Smooth muscle cell (in vitro differentiated cells): ENCODE measurements at regions not wholly inside any gene's neighbourhood (a gene's known extent, or its start where the extent isn't known, plus 50 kb on each side); places are given as distances from the start of the nearest gene placed in this dataset.

ENCODE experiments used
- DNase-seq: peaks from one replicate; lab custom pipeline; 2025; ENCODE audit not compliant: unreplicated experiment; lab: John Stamatoyannopoulos, UW
- H2AFZ ChIP-seq: fragments of 200-600 bp; sonication (generic); 2 replicates; pipeline ENCODE4 v1.6.0; 2016; ENCODE audit warnings: antibody characterized with exemption, low read depth, mild to moderate bottlenecking
- H3F3A ChIP-seq: fragments of 200-600 bp; sonication (generic); 2 replicates; pipeline ENCODE4 v1.6.0; 2017; ENCODE audit warnings: antibody characterized with exemption, low read depth
- H3K27ac ChIP-seq: fragments of 200-600 bp; sonication (generic); 2 replicates; pipeline ENCODE4 v1.5.1; 2016; ENCODE audit warnings: low read depth, mild to moderate bottlenecking
- H3K27me3 ChIP-seq: fragments of 200-600 bp; sonication (generic); 2 replicates; pipeline ENCODE4 v1.6.1; 2016; ENCODE audit warnings: low read depth, mild to moderate bottlenecking
- H3K36me3 ChIP-seq: fragments of 200-600 bp; sonication (generic); 2 replicates; pipeline ENCODE4 v1.5.1; 2016; ENCODE audit warnings: low read depth
- H3K4me1 ChIP-seq: fragments of 200-600 bp; sonication (generic); 2 replicates; pipeline ENCODE4 v1.5.1; 2016; ENCODE audit warnings: low read depth
- H3K4me2 ChIP-seq: fragments of 200-600 bp; sonication (generic); 2 replicates; pipeline ENCODE4 v1.6.0; 2016; ENCODE audit warnings: mild to moderate bottlenecking
- H3K4me3 ChIP-seq: fragments of 200-600 bp; sonication (generic); 2 replicates; pipeline ENCODE4 v1.5.1; 2016; ENCODE audit warnings: mild to moderate bottlenecking
- H3K79me2 ChIP-seq: fragments of 200-600 bp; sonication (generic); 2 replicates; pipeline ENCODE4 v1.6.0; 2016; ENCODE audit warnings: low read depth, mild to moderate bottlenecking
- H3K9ac ChIP-seq: fragments of 200-600 bp; sonication (generic); 2 replicates; pipeline ENCODE4 v1.6.0; 2016; ENCODE audit warnings: low read depth
- H3K9me3 ChIP-seq: fragments of 200-600 bp; sonication (generic); replicated peaks from 2 replicates; pipeline ENCODE4 v1.5.1; 2016; ENCODE audit warnings: low read depth
- H4K20me1 ChIP-seq: fragments of 200-600 bp; sonication (generic); 2 replicates; pipeline ENCODE4 v1.6.0; 2016; ENCODE audit warnings: low read depth
- WGBS: methylation state at CpG from one replicate; pipeline ENCODE4 v1.1.7; 2016; ENCODE audit warnings: low lambda C conversion rate; 5-methylcytosine and 5-hydroxymethylcytosine counted together
- TF ChIP-seq, protein P1 (sequence below): fragments of 200-600 bp; sonication (generic); IDR thresholded peaks from 2 replicates; pipeline ENCODE4 v1.5.1; 2017; ENCODE audit warnings: borderline replicate concordance, mild to moderate bottlenecking, antibody characterized with exemption; ENCODE audit not compliant: insufficient read depth, poor library complexity, severe bottlenecking

DNA sequence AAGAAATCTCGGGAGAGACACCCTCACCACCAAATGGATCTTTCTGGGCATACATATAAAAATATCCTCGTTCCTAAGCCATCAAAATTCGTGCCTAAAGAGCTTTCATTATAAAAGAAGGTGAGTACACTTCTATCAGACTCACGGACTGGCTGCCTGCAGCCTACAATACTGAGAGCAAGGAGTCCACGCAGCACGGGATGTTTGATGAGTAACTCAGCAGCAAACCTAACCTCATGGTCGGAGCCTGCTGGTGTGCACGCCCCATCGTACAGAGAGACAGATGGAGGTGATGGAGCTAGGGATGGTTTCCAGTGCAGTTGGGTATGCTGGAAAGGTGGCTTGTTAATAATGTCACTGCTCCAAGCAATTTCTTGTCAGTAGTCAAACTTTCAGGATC lies 256.2 kb downstream of the FIGN start:
- Histone ChIP-seq H2AFZ (no peak overlapping the region), H3K4me2 (no peak overlapping the region), H3F3A (no peaks in the 10 kb centered on the region), H4K20me1 (no peaks in the 10 kb centered on the region), H3K4me3 (no peak overlapping the region), H3K9me3 (no peaks in the 10 kb centered on the region), H3K36me3 (no peaks in the 10 kb centered on the region), H3K79me2 (no peaks in the 10 kb centered on the region), H3K27ac (no peak overlapping the region), H3K4me1 (peaks cover 16% of the 10 kb centered on the region), H3K27me3 (peaks cover 8% of the 10 kb centered on the region), H3K9ac (no peak overlapping the region)
- WGBS, result 84% methylated on average over 9 of the region's 9 CpGs
- no peak for DNase-seq
- TF ChIP-seq, protein P1, sequence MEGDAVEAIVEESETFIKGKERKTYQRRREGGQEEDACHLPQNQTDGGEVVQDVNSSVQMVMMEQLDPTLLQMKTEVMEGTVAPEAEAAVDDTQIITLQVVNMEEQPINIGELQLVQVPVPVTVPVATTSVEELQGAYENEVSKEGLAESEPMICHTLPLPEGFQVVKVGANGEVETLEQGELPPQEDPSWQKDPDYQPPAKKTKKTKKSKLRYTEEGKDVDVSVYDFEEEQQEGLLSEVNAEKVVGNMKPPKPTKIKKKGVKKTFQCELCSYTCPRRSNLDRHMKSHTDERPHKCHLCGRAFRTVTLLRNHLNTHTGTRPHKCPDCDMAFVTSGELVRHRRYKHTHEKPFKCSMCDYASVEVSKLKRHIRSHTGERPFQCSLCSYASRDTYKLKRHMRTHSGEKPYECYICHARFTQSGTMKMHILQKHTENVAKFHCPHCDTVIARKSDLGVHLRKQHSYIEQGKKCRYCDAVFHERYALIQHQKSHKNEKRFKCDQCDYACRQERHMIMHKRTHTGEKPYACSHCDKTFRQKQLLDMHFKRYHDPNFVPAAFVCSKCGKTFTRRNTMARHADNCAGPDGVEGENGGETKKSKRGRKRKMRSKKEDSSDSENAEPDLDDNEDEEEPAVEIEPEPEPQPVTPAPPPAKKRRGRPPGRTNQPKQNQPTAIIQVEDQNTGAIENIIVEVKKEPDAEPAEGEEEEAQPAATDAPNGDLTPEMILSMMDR, result no peak

DNA sequence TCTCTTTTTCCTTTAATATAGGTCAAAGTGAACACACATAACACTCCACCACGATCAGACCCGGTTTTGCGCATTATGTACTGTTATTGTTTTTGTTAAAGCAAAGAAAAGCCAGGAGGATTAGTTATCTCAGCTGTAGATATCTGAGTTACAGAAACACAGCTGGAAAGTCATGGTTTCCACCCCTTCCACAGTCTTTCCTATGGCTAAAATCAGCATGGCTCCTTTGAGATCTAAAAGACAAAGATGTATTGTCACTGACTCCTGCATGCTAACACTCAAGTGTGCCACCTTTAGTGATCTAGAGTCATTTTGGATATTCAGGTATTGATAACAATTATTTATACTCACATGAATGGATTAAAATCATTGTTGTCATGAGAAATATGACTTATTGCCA lies 260.0 kb downstream of the FIGN start:
- no peak for DNase-seq
- Histone ChIP-seq H3K4me2 (no peak overlapping the region), H3K4me1 (peaks cover 16% of the 10 kb centered on the region), H3K36me3 (no peaks in the 10 kb centered on the region), H3K27me3 (no peaks in the 10 kb centered on the region), H3K79me2 (no peaks in the 10 kb centered on the region), H3F3A (no peaks in the 10 kb centered on the region), H3K4me3 (no peak overlapping the region), H4K20me1 (no peaks in the 10 kb centered on the region), H3K9me3 (no peaks in the 10 kb centered on the region), H3K27ac (no peak overlapping the region), H2AFZ (no peak overlapping the region), H3K9ac (no peak overlapping the region)
- TF ChIP-seq, protein P1, result no peak
- WGBS, result 54% methylated on average over 3 of the region's 3 CpGs

DNA sequence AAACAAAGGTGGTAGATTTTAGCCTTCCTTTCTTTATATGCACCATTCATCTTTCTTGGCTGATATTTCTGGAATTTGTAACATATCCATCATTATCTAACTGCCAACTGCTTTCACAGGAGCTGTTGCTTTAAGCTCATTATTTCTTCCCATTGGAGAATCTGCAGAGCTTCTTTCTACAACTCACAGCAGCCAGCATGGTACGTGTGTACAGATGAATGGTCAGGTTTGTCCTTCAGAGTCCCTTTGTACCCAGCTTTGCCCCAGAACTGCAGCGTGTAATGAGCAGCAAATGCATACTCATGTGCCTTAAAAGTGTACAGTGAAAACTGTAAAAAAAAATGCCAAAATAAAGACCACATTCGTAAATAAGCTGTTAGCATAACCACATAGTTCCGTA lies 260.9 kb downstream of the FIGN start:
- Histone ChIP-seq H3K9ac (no peak overlapping the region), H3K79me2 (no peaks in the 10 kb centered on the region), H2AFZ (no peak overlapping the region), H3K27ac (no peak overlapping the region), H3K36me3 (no peaks in the 10 kb centered on the region), H4K20me1 (no peaks in the 10 kb centered on the region), H3K27me3 (no peaks in the 10 kb centered on the region), H3K4me3 (no peak overlapping the region), H3K4me2 (no peak overlapping the region), H3K9me3 (no peaks in the 10 kb centered on the region), H3K4me1 (peaks cover 16% of the 10 kb centered on the region), H3F3A (no peaks in the 10 kb centered on the region)
- TF ChIP-seq, protein P1, result no peak
- no peak for DNase-seq
- WGBS, result 91% methylated on average over 4 of the region's 4 CpGs

DNA sequence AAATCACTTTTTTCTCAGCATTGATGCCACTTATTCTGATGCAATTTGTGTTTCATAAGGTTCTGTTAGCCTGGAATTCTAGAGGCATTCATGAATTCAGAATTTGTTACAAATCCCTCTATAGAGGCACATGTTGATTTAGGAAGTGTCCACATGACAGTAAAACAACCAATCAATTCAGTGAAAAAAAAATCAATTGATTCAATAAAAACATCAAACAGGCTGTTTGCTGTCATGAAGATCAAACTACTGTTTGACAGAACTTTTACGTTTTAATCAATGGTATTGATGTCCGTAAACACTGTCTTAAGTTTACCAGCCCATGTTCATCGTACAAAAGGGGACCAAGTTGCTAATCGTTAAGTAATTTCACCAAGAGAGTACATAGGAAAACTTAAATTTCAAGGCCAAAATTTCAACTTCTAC lies 261.5 kb downstream of the FIGN start:
- H3K27ac ChIP-seq, result no peak overlapping the region
- no peaks in the 10 kb centered on the region for H4K20me1 ChIP-seq
- 91% methylated on average over 4 of the region's 4 CpGs for WGBS
- TF ChIP-seq, protein P1, result no peak
- no peak for DNase-seq
- H3K36me3 ChIP-seq, result no peaks in the 10 kb centered on the region
- H3K9me3 ChIP-seq, result no peaks in the 10 kb centered on the region
- no peaks in the 10 kb centered on the region for H3K79me2 ChIP-seq
- H3F3A ChIP-seq, result no peaks in the 10 kb centered on the region
- no peak overlapping the region for H2AFZ ChIP-seq
- no peak overlapping the region for H3K4me2 ChIP-seq
- H3K27me3 ChIP-seq, result no peaks in the 10 kb centered on the region
- H3K4me1 ChIP-seq, result peaks cover 16% of the 10 kb centered on the region
- H3K9ac ChIP-seq, result no peak overlapping the region
- no peak overlapping the region for H3K4me3 ChIP-seq
